Keratinocyte (primary cell): ENCODE measurements at regions not wholly inside any gene's neighbourhood (a gene's known extent, or its start where the extent isn't known, plus 50 kb on each side); places are given as distances from the start of the nearest gene placed in this dataset.

Experiments used
- DNase-seq: peaks from one replicate; pipeline ENCODE4 v3.0.0-alpha.2; 2011; ENCODE audit warnings: low read depth, missing footprints, low spot score
- FAIRE-seq: peaks from 2 replicates; lab custom pipeline; 2011; peaks lifted over from hg19 to GRCh38; lab: Jason Lieb, UNC
- H2AFZ ChIP-seq: 2 replicates; pipeline ENCODE4 v1.6.0; 2012; ENCODE audit warnings: low read length, control low read depth, inconsistent platforms; ENCODE audit not compliant: control insufficient read depth
- H3K27ac ChIP-seq: 2 replicates; pipeline ENCODE4 v1.5.1; 2011; ENCODE audit warnings: low read length; ENCODE audit not compliant: control insufficient read depth, insufficient read depth
- H3K27me3 ChIP-seq: 3 replicates; pipeline ENCODE4 v1.6.0; 2011; ENCODE audit warnings: low read length; ENCODE audit not compliant: control insufficient read depth, insufficient read depth; ENCODE audit errors: extremely low read depth
- H3K36me3 ChIP-seq, 2 experiments: 2 replicates in 1 of 2; 3 replicates in 1 of 2; pipeline ENCODE4 v1.5.1; 2011; ENCODE audit warnings: low read length in 2 of 2, mild to moderate bottlenecking in 1 of 2; ENCODE audit not compliant: control insufficient read depth in 2 of 2, insufficient read depth in 2 of 2; ENCODE audit errors: extremely low read depth in 1 of 2
- H3K4me1 ChIP-seq: 3 replicates; pipeline ENCODE4 v1.5.1; 2011; ENCODE audit warnings: low read length; ENCODE audit not compliant: control insufficient read depth, insufficient read depth; ENCODE audit errors: extremely low read depth
- H3K4me2 ChIP-seq: 3 replicates; pipeline ENCODE4 v1.6.0; 2011; ENCODE audit warnings: low read depth, low read length; ENCODE audit not compliant: control insufficient read depth, insufficient read depth; ENCODE audit errors: extremely low read depth
- H3K4me3 ChIP-seq, 3 experiments: fragments of 200-600 bp in 1 of 3; sonication (generic) in 1 of 3; 2 replicates in 2 of 3; 3 replicates in 1 of 3; pipeline ENCODE4 v1.5.1; 2011 to 2016; ENCODE audit warnings: low read length in 3 of 3, mild to moderate bottlenecking in 3 of 3, control low read depth in 2 of 3, inconsistent platforms in 1 of 3, low read depth in 1 of 3, mixed read lengths in 1 of 3, mixed run types in 1 of 3, moderate library complexity in 1 of 3; ENCODE audit not compliant: control insufficient read depth in 2 of 3, insufficient read depth in 2 of 3; ENCODE audit errors: extremely low read depth in 1 of 3
- H3K79me2 ChIP-seq: 2 replicates; pipeline ENCODE4 v1.6.0; 2012; ENCODE audit warnings: low read length; ENCODE audit not compliant: control insufficient read depth, insufficient read depth
- H3K9ac ChIP-seq: 3 replicates; pipeline ENCODE4 v1.6.0; 2011; ENCODE audit warnings: low read length; ENCODE audit not compliant: control insufficient read depth, insufficient read depth; ENCODE audit errors: extremely low read depth
- H3K9me1 ChIP-seq: 3 replicates; pipeline ENCODE4 v1.6.0; 2011; ENCODE audit warnings: low read length; ENCODE audit not compliant: control insufficient read depth, insufficient read depth; ENCODE audit errors: extremely low read depth
- H3K9me3 ChIP-seq: 2 replicates; pipeline ENCODE4 v1.5.1; 2012; ENCODE audit warnings: low read depth, low read length; ENCODE audit not compliant: control insufficient read depth
- H4K20me1 ChIP-seq: 3 replicates; pipeline ENCODE4 v1.6.0; 2011; ENCODE audit warnings: low read length; ENCODE audit not compliant: control insufficient read depth, insufficient read depth; ENCODE audit errors: extremely low read depth
- EZH2 ChIP-seq: IDR thresholded peaks from one replicate; pipeline ENCODE4 v1.6.1; 2012; ENCODE audit warnings: inconsistent platforms, mild to moderate bottlenecking, low read length, moderate library complexity
- dilution Hi-C: fragments of 300-500 bp; cut with MboI; formaldehyde crosslinking; loops from one replicate; pipeline ENCODE4 v1.7.0; 2020; ENCODE audit warnings: low sequenced_read_pairs; ENCODE audit not compliant: extremely low pct_ligation_motif_present
- TF ChIP-seq, protein P1 (sequence below), 3 experiments: IDR thresholded peaks in 1 of 3; conservative IDR thresholded peaks in 1 of 3; optimal IDR thresholded peaks in 1 of 3; 2 replicates in 2 of 3; 3 replicates in 1 of 3; pipeline versions ENCODE3 to v1.5.1; 2011; ENCODE audit warnings: low read length in 3 of 3, mild to moderate bottlenecking in 3 of 3, moderate library complexity in 2 of 3, control low read depth in 1 of 3, inconsistent platforms in 1 of 3; ENCODE audit not compliant: insufficient read depth in 2 of 3; ENCODE audit errors: extremely low read depth in 1 of 3

DNA sequence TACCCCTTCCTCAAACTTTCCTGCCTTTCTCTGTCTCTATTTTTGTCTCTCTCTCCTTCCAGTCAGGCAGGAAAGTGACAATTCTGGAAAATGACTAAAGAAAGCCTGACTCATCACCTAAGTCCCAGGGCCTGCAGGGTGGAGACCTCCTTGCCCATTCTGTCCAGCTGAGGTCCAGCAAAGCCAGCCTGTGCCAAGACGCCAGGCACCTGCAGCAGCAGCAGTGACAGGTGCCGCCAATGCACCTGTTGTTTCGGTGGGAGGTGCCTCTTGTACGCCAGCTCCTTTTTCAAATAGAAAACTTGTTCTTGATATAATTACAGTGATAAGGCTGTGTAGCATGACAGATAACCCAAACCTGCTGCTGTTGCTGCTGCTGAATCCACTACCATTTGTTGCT is 501.3 kb downstream of the NTRK3 start:
- H2AFZ ChIP-seq = no peak overlapping the region
- dilution Hi-C loops = no loop called here
- no peak overlapping the region for H3K4me3 ChIP-seq
- no peak for FAIRE-seq
- no peak overlapping the region for H3K27ac ChIP-seq
- no peak overlapping the region for H3K4me2 ChIP-seq
- no peaks in the 10 kb centered on the region for H4K20me1 ChIP-seq
- no peak overlapping the region for H3K9ac ChIP-seq
- H3K9me3 ChIP-seq = no peaks in the 10 kb centered on the region
- H3K27me3 ChIP-seq = no peaks in the 10 kb centered on the region
- H3K79me2 ChIP-seq = no peaks in the 10 kb centered on the region
- DNase-seq = no peak
- peaks cover 4% of the 10 kb centered on the region for H3K4me1 ChIP-seq
- no peaks in the 10 kb centered on the region for H3K9me1 ChIP-seq
- TF ChIP-seq, protein P1, sequence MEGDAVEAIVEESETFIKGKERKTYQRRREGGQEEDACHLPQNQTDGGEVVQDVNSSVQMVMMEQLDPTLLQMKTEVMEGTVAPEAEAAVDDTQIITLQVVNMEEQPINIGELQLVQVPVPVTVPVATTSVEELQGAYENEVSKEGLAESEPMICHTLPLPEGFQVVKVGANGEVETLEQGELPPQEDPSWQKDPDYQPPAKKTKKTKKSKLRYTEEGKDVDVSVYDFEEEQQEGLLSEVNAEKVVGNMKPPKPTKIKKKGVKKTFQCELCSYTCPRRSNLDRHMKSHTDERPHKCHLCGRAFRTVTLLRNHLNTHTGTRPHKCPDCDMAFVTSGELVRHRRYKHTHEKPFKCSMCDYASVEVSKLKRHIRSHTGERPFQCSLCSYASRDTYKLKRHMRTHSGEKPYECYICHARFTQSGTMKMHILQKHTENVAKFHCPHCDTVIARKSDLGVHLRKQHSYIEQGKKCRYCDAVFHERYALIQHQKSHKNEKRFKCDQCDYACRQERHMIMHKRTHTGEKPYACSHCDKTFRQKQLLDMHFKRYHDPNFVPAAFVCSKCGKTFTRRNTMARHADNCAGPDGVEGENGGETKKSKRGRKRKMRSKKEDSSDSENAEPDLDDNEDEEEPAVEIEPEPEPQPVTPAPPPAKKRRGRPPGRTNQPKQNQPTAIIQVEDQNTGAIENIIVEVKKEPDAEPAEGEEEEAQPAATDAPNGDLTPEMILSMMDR (optimal IDR thresholded peaks at IDR 0.05 in 1 of 3, IDR thresholded peaks at IDR 0.05 in 1 of 3, conservative IDR thresholded peaks at IDR 0.05 in 1 of 3; ENCODE audit: extremely low read depth in 1 of 3, insufficient read depth in 2 of 3, low read length in 3 of 3) = no peak
- no peak for TF ChIP-seq EZH2
- no peaks in the 10 kb centered on the region for H3K36me3 ChIP-seq

DNA sequence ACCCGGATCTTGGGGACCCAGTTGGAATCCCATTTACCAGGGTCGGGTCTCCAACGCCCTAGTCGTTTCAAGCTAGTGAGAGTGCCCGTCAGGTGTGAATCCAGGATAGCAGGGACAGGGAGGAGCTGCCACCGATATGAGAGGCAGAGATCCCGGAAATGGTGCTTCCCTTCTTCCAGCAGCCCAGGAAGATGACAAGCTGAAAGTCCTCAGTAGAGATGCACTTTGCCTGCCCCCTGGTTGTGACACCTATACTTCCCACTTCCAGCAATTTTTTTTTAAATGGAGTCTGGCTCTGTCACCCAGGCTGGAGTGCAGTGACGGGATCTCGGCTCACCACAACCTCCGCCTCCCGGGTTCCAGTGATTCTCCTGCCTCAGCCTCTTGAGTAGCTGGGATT is 503.0 kb downstream of the NTRK3 start:
- no peaks in the 10 kb centered on the region for H4K20me1 ChIP-seq
- H3K4me2 ChIP-seq = no peak overlapping the region
- no peaks in the 10 kb centered on the region for H3K9me1 ChIP-seq
- H3K9me3 ChIP-seq = no peaks in the 10 kb centered on the region
- no peak overlapping the region for H3K4me3 ChIP-seq
- dilution Hi-C loops = no loop called here
- no peak for DNase-seq
- no peaks in the 10 kb centered on the region for H3K27me3 ChIP-seq
- H3K27ac ChIP-seq = no peak overlapping the region
- H3K79me2 ChIP-seq = no peaks in the 10 kb centered on the region
- no peak for FAIRE-seq
- no peak for TF ChIP-seq EZH2
- TF ChIP-seq, protein P1 (optimal IDR thresholded peaks at IDR 0.05 in 1 of 3, IDR thresholded peaks at IDR 0.05 in 1 of 3, conservative IDR thresholded peaks at IDR 0.05 in 1 of 3; ENCODE audit: extremely low read depth in 1 of 3, insufficient read depth in 2 of 3, low read length in 3 of 3) = no peak
- no peak overlapping the region for H2AFZ ChIP-seq
- no peaks in the 10 kb centered on the region for H3K36me3 ChIP-seq
- H3K4me1 ChIP-seq = peaks cover 4% of the 10 kb centered on the region
- H3K9ac ChIP-seq = no peak overlapping the region
